Keratinocyte (primary cell): ENCODE measurements at regions not wholly inside any gene's neighbourhood (a gene's known extent, or its start where the extent isn't known, plus 50 kb on each side); places are given as distances from the start of the nearest gene placed in this dataset.
A peak's percentile ranks its signal among the peaks of the same experiment; 100 is the strongest.

Source experiments
- DNase-seq: peaks from one replicate; pipeline ENCODE4 v3.0.0-alpha.2; 2011; ENCODE audit warnings: low read depth, missing footprints, low spot score
- FAIRE-seq: peaks from 2 replicates; lab custom pipeline; 2011; peaks lifted over from hg19 to GRCh38; lab: Jason Lieb, UNC
- H2AFZ ChIP-seq: 2 replicates; pipeline ENCODE4 v1.6.0; 2012; ENCODE audit warnings: low read length, control low read depth, inconsistent platforms; ENCODE audit not compliant: control insufficient read depth
- H3K27ac ChIP-seq: 2 replicates; pipeline ENCODE4 v1.5.1; 2011; ENCODE audit warnings: low read length; ENCODE audit not compliant: control insufficient read depth, insufficient read depth
- H3K27me3 ChIP-seq: 3 replicates; pipeline ENCODE4 v1.6.0; 2011; ENCODE audit warnings: low read length; ENCODE audit not compliant: control insufficient read depth, insufficient read depth; ENCODE audit errors: extremely low read depth
- H3K36me3 ChIP-seq, 2 experiments: 2 replicates in 1 of 2; 3 replicates in 1 of 2; pipeline ENCODE4 v1.5.1; 2011; ENCODE audit warnings: low read length in 2 of 2, mild to moderate bottlenecking in 1 of 2; ENCODE audit not compliant: control insufficient read depth in 2 of 2, insufficient read depth in 2 of 2; ENCODE audit errors: extremely low read depth in 1 of 2
- H3K4me1 ChIP-seq: 3 replicates; pipeline ENCODE4 v1.5.1; 2011; ENCODE audit warnings: low read length; ENCODE audit not compliant: control insufficient read depth, insufficient read depth; ENCODE audit errors: extremely low read depth
- H3K4me2 ChIP-seq: 3 replicates; pipeline ENCODE4 v1.6.0; 2011; ENCODE audit warnings: low read depth, low read length; ENCODE audit not compliant: control insufficient read depth, insufficient read depth; ENCODE audit errors: extremely low read depth
- H3K4me3 ChIP-seq, 3 experiments: fragments of 200-600 bp in 1 of 3; sonication (generic) in 1 of 3; 2 replicates in 2 of 3; 3 replicates in 1 of 3; pipeline ENCODE4 v1.5.1; 2011 to 2016; ENCODE audit warnings: low read length in 3 of 3, mild to moderate bottlenecking in 3 of 3, control low read depth in 2 of 3, inconsistent platforms in 1 of 3, low read depth in 1 of 3, mixed read lengths in 1 of 3, mixed run types in 1 of 3, moderate library complexity in 1 of 3; ENCODE audit not compliant: control insufficient read depth in 2 of 3, insufficient read depth in 2 of 3; ENCODE audit errors: extremely low read depth in 1 of 3
- H3K79me2 ChIP-seq: 2 replicates; pipeline ENCODE4 v1.6.0; 2012; ENCODE audit warnings: low read length; ENCODE audit not compliant: control insufficient read depth, insufficient read depth
- H3K9ac ChIP-seq: 3 replicates; pipeline ENCODE4 v1.6.0; 2011; ENCODE audit warnings: low read length; ENCODE audit not compliant: control insufficient read depth, insufficient read depth; ENCODE audit errors: extremely low read depth
- H3K9me1 ChIP-seq: 3 replicates; pipeline ENCODE4 v1.6.0; 2011; ENCODE audit warnings: low read length; ENCODE audit not compliant: control insufficient read depth, insufficient read depth; ENCODE audit errors: extremely low read depth
- H3K9me3 ChIP-seq: 2 replicates; pipeline ENCODE4 v1.5.1; 2012; ENCODE audit warnings: low read depth, low read length; ENCODE audit not compliant: control insufficient read depth
- H4K20me1 ChIP-seq: 3 replicates; pipeline ENCODE4 v1.6.0; 2011; ENCODE audit warnings: low read length; ENCODE audit not compliant: control insufficient read depth, insufficient read depth; ENCODE audit errors: extremely low read depth
- CTCF ChIP-seq, 3 experiments: IDR thresholded peaks in 1 of 3; conservative IDR thresholded peaks in 1 of 3; optimal IDR thresholded peaks in 1 of 3; 2 replicates in 2 of 3; 3 replicates in 1 of 3; pipeline versions ENCODE3 to v1.5.1; 2011; ENCODE audit warnings: low read length in 3 of 3, mild to moderate bottlenecking in 3 of 3, moderate library complexity in 2 of 3, control low read depth in 1 of 3, inconsistent platforms in 1 of 3; ENCODE audit not compliant: insufficient read depth in 2 of 3; ENCODE audit errors: extremely low read depth in 1 of 3
- EZH2 ChIP-seq: IDR thresholded peaks from one replicate; pipeline ENCODE4 v1.6.1; 2012; ENCODE audit warnings: inconsistent platforms, mild to moderate bottlenecking, low read length, moderate library complexity
- dilution Hi-C: fragments of 300-500 bp; cut with MboI; formaldehyde crosslinking; loops from one replicate; pipeline ENCODE4 v1.7.0; 2020; ENCODE audit warnings: low sequenced_read_pairs; ENCODE audit not compliant: extremely low pct_ligation_motif_present

DNA sequence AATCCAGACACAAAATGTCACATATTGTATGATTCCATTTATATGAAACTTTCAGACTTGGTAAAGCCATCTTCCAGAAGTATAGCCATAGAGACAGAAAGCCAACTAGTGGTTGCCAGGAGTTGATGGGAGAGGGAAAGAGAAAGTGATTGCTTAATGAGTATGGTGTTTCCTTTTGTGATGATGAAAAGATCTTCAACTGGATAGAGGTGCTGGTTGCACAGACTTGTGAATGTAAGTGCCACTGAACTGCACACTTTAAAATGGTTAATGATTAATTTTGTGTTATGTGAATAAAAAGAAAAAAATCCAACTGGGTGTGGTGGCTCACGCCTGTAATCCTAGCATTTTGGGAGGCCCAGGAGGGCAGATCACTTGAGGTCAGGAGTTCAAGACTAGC, 135.3 kb upstream of the SLC1A4 start:
- Histone ChIP-seq H3K36me3 (no peaks in the 10 kb centered on the region), H3K9me3 (no peaks in the 10 kb centered on the region), H3K9me1 (no peaks in the 10 kb centered on the region), H3K79me2 (no peaks in the 10 kb centered on the region), H3K27me3 (no peaks in the 10 kb centered on the region), H3K4me3 (no peak overlapping the region), H3K4me2 (no peak overlapping the region), H3K27ac (no peak overlapping the region), H3K9ac (no peak overlapping the region), H2AFZ (no peak overlapping the region), H3K4me1 (peaks cover 10% of the 10 kb centered on the region), H4K20me1 (no peaks in the 10 kb centered on the region)
- FAIRE-seq (no peak), DNase-seq (no peak)
- dilution Hi-C loops = no loop called here
- no peak for TF ChIP-seq EZH2
- no peak for TF ChIP-seq CTCF (optimal IDR thresholded peaks at IDR 0.05 in 1 of 3, IDR thresholded peaks at IDR 0.05 in 1 of 3, conservative IDR thresholded peaks at IDR 0.05 in 1 of 3; ENCODE audit: extremely low read depth in 1 of 3, insufficient read depth in 2 of 3, low read length in 3 of 3)

- no peak for FAIRE-seq
Measured at GRCh38 chr2:64854773-64855237, 134.4 kb upstream of the SLC1A4 start.

More at GRCh38 chr2:64854773-64855237, 134.4 kb upstream of the SLC1A4 start:
- Histone ChIP-seq H3K4me1 (peaks cover 15% of the 10 kb centered on the region), H4K20me1 (no peaks in the 10 kb centered on the region), H3K27me3 (no peaks in the 10 kb centered on the region), H3K9me3 (no peaks in the 10 kb centered on the region), H3K9ac (no peak overlapping the region), H3K27ac (no peak overlapping the region), H2AFZ (peak overlapping the region; percentile 74), H3K4me2 (no peak overlapping the region), H3K36me3 (no peaks in the 10 kb centered on the region), H3K4me3 (no peak overlapping the region), H3K79me2 (no peaks in the 10 kb centered on the region), H3K9me1 (no peaks in the 10 kb centered on the region)
- DNase-seq = no peak
- dilution Hi-C loops = no loop called here
- TF ChIP-seq CTCF (optimal IDR thresholded peaks at IDR 0.05 in 1 of 3, IDR thresholded peaks at IDR 0.05 in 1 of 3, conservative IDR thresholded peaks at IDR 0.05 in 1 of 3; ENCODE audit: extremely low read depth in 1 of 3, insufficient read depth in 2 of 3, low read length in 3 of 3) (no peak), EZH2 (no peak)
